ENCODE measurements at regions not wholly inside any gene's neighbourhood (a gene's known extent, or its start where the extent isn't known, plus 50 kb on each side); places are given as distances from the start of the nearest gene placed in this dataset.

GRCh38 chr20:20869161-20869775 lies 156.8 kb upstream of the RALGAPA2 start:
- TF ChIP-seq POLR2A (IDR thresholded peaks at IDR 0.05) (no peak), CTCF (IDR thresholded peaks at IDR 0.05) (no peak)

All from thyroid gland (tissue), 4 donors.